Fibroblast of pulmonary artery (primary cell): ENCODE measurements at regions not wholly inside any gene's neighbourhood (a gene's known extent, or its start where the extent isn't known, plus 50 kb on each side); places are given as distances from the start of the nearest gene placed in this dataset.

Experiments
- DNase-seq: peaks from one replicate; pipeline ENCODE4 v3.0.0-alpha.2; 2010; ENCODE audit warnings: low read depth
- H3K4me3 ChIP-seq: replicated peaks from 2 replicates; pipeline ENCODE4 v1.5.1; 2011; ENCODE audit warnings: low read depth, mild to moderate bottlenecking, control low read depth, low read length, moderate library complexity
- TF ChIP-seq, protein P1 (sequence below): IDR thresholded peaks from 2 replicates; pipeline ENCODE4 v1.5.1; 2011; ENCODE audit warnings: mild to moderate bottlenecking, control low read depth, low read length, inconsistent platforms; ENCODE audit errors: missing control alignments

- DNase-seq: no peak
- no peak overlapping the region for H3K4me3 ChIP-seq
- TF ChIP-seq, protein P1, sequence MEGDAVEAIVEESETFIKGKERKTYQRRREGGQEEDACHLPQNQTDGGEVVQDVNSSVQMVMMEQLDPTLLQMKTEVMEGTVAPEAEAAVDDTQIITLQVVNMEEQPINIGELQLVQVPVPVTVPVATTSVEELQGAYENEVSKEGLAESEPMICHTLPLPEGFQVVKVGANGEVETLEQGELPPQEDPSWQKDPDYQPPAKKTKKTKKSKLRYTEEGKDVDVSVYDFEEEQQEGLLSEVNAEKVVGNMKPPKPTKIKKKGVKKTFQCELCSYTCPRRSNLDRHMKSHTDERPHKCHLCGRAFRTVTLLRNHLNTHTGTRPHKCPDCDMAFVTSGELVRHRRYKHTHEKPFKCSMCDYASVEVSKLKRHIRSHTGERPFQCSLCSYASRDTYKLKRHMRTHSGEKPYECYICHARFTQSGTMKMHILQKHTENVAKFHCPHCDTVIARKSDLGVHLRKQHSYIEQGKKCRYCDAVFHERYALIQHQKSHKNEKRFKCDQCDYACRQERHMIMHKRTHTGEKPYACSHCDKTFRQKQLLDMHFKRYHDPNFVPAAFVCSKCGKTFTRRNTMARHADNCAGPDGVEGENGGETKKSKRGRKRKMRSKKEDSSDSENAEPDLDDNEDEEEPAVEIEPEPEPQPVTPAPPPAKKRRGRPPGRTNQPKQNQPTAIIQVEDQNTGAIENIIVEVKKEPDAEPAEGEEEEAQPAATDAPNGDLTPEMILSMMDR: no peak
These were observed 251.3 kb upstream of the CENPE start for GRCh38 chr4:103449296-103450023.

- TF ChIP-seq, protein P1: no peak
- no peak overlapping the region for H3K4me3 ChIP-seq
- DNase-seq: no peak
These were observed 247.2 kb upstream of the CENPE start for GRCh38 chr4:103445377-103445776.

DNA sequence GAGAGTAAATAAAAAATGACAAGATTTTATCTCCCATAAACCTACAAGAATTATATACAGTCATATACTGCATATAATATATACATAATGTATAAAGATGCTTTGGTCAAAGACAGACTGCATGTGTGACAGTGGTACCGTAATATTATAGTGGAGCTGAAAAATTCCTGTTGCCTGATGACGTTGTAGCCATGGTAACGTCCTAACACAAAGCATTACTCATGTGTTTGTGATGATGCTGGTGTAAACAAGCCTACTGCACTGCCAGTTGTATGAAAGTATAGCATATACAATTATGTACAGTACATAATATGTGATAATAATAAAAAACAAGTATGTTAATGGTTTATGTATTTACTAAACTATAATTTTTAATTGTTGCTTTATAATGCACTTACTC, 245.2 kb upstream of the CENPE start:
- no peak overlapping the region for H3K4me3 ChIP-seq
- peak; percentile 48 for DNase-seq
- TF ChIP-seq, protein P1: no peak

- TF ChIP-seq, protein P1: peak; percentile 5
- no peak for DNase-seq
- H3K4me3 ChIP-seq: no peak overlapping the region
These were observed 231.1 kb upstream of the CENPE start for GRCh38 chr4:103429283-103429682.

DNA sequence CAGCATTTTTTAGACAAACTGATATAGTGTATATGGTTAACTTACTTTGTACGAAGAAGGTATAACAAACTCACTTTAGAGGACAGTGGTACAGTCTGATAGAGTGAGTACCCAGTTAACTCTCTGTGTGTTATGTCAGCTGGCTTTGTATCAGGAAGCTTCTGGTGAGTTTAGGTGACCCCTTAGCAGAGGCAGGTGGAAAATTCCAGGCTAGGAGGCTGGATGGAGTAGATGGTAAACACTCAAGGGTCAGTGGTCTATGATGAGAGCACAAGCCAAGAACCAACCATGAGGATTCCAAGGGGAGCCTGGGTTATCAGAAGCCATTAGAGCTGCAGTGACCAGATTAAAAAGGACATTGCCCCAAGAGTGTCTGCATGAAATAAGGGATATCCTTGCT, 227.3 kb upstream of the CENPE start:
- no peak overlapping the region for H3K4me3 ChIP-seq
- TF ChIP-seq, protein P1: no peak
- no peak for DNase-seq

DNA sequence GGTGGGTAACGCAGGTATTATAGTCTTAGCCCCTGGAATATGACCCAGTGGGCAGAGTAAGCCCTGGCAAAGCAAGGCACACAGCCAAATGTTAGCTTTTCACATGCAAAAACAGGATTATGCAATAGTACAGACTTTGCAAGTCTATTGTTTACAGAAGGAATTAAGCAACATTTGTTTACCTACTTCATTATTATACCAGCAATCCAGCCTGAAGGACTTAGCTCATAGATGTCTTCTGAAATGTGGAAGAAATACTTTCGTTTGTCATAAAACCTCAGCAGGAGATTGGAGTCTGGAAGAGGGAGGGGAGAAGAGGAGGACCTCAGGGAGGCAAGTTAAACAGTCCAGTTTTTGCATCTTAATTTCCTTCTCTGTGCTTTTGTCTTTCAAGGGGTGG, 226.7 kb upstream of the CENPE start:
- TF ChIP-seq, protein P1: no peak
- peak; percentile 60 for DNase-seq
- H3K4me3 ChIP-seq: no peak overlapping the region

DNA sequence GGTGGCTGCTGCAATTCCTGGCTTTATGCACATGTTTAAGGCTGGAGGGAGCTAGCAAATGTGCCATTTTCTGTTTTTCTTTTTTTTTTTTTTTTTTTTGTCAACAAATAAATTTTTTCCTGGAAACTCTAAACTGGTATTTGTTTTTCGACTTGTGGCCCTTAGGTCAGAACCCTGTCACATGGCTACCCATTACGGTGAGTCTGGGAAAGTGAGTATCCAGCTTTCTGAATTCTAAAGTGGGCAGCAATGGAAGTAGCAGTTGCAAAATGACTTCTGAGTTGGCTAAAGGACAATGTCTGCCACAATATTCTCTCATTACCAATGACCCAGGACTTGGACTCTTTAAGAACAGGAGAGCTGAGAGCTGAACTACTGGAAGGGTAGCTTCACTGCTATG, 225.1 kb upstream of the CENPE start:
- no peak overlapping the region for H3K4me3 ChIP-seq
- DNase-seq: no peak
- TF ChIP-seq, protein P1: no peak
